ENCODE measurements at regions not wholly inside any gene's neighbourhood (a gene's known extent, or its start where the extent isn't known, plus 50 kb on each side); places are given as distances from the start of the nearest gene placed in this dataset.

DNA sequence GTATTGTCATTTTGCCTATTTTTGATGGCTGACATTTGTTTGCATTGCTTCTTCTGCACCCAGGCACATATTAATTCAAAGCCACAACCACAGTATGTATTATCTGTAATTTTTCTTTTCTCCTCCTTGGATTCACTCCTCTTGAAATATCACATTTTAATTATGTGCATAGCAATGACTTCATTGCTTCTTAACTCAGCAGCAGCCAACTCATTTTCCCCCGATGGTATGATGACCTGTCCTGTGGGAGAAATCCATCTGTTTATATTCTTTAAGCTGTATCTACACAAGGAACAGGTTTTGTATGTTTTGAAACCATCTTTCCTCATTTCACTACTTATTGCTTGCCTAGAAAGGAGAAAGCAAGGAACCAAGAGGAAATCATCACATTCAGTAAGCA is 588.8 kb downstream of the INHBA start:
- in situ Hi-C loops (cut with MboI): no loop called here

More for the DNA sequence above, 588.8 kb downstream of the INHBA start:
- TF ChIP-seq TCF12 (IDR thresholded peaks at IDR 0.05; ENCODE audit: low read depth, low read length): no peak
- TF ChIP-seq SMC3 (IDR thresholded peaks at IDR 0.05; ENCODE audit: borderline replicate concordance, low read length): no peak
- no peak for TF ChIP-seq NRF1 (conservative IDR thresholded peaks at IDR 0.05; ENCODE audit: low read depth, low read length)
- TF ChIP-seq SREBF1 (IDR thresholded peaks at IDR 0.05; ENCODE audit: low read length): no peak
- no peak for TF ChIP-seq TCF3 (IDR thresholded peaks at IDR 0.05; ENCODE audit: borderline replicate concordance, insufficient read depth, low read depth, low read length)
- TF ChIP-seq EZH2 (IDR thresholded peaks at IDR 0.05; ENCODE audit: borderline replicate concordance, control insufficient read depth, low read depth, low read length): no peak
- TF ChIP-seq RAD21 (IDR thresholded peaks at IDR 0.05; ENCODE audit: insufficient read depth, low read depth, low read length): no peak
- TF ChIP-seq, protein P1, sequence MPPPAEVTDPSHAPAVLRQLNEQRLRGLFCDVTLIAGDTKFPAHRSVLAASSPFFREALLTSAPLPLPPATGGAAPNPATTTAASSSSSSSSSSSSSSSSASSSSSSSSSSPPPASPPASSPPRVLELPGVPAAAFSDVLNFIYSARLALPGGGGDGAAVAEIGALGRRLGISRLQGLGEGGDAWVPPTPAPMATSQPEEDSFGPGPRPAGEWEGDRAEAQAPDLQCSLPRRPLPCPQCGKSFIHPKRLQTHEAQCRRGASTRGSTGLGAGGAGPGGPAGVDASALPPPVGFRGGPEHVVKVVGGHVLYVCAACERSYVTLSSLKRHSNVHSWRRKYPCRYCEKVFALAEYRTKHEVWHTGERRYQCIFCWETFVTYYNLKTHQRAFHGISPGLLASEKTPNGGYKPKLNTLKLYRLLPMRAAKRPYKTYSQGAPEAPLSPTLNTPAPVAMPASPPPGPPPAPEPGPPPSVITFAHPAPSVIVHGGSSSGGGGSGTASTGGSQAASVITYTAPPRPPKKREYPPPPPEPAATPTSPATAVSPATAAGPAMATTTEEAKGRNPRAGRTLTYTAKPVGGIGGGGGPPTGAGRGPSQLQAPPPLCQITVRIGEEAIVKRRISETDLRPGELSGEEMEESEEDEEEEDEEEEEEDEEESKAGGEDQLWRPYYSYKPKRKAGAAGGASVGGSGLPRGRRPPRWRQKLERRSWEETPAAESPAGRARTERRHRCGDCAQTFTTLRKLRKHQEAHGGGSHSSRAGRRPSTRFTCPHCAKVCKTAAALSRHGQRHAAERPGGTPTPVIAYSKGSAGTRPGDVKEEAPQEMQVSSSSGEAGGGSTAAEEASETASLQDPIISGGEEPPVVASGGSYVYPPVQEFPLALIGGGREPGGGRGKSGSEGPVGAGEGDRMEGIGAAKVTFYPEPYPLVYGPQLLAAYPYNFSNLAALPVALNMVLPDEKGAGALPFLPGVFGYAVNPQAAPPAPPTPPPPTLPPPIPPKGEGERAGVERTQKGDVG (CRISPR knock-in tag; IDR thresholded peaks at IDR 0.05): no peak
- TF ChIP-seq IKZF1 (conservative IDR thresholded peaks at IDR 0.05): no peak
- no peak for TF ChIP-seq BACH1 (IDR thresholded peaks at IDR 0.05; ENCODE audit: borderline replicate concordance)
- TF ChIP-seq, protein P2, sequence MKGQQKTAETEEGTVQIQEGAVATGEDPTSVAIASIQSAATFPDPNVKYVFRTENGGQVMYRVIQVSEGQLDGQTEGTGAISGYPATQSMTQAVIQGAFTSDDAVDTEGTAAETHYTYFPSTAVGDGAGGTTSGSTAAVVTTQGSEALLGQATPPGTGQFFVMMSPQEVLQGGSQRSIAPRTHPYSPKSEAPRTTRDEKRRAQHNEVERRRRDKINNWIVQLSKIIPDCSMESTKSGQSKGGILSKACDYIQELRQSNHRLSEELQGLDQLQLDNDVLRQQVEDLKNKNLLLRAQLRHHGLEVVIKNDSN (IDR thresholded peaks at IDR 0.05; ENCODE audit: borderline replicate concordance, extremely low read length, insufficient read depth, low read depth, low read length): no peak
- DNase-seq (ENCODE audit: low read depth, low spot score): no peak
- no peak overlapping the region for H3K9ac ChIP-seq (ENCODE audit: control insufficient read depth, insufficient read depth, low read length)
- H3K27ac ChIP-seq (ENCODE audit: control insufficient read depth, insufficient read depth): no peak overlapping the region
- H3K9me3 ChIP-seq (replicated peaks; ENCODE audit: control insufficient read depth, insufficient read depth, low read length): no peaks in the 10 kb centered on the region
- ChIA-PET RAD21 (ENCODE audit: unreplicated experiment) (no interaction called here), SMC1A (ENCODE audit: uncharacterized antibody, unreplicated experiment) (interaction anchor here (0.6 to 1.3 kb wide), 4 partner anchors 10 to 82 kb away, joined by 3 to 4 read pairs (median 4); no protein-coding TSS in a partner anchor), CTCF (interaction anchor here (0.8 to 1.0 kb wide), 2 partner anchors 16 to 22 kb away, joined by 3 read pairs; no protein-coding TSS in a partner anchor), POLR2A (no interaction called here)
- H3K4me1 ChIP-seq (ENCODE audit: control insufficient read depth, insufficient read depth, low read length): no peaks in the 10 kb centered on the region
- H3K27me3 ChIP-seq (replicated peaks in 1 of 2; ENCODE audit: control insufficient read depth in 2 of 2, insufficient read depth in 2 of 2, low read length in 1 of 2): no peaks in the 10 kb centered on the region
- 75% methylated on average over 1 of the region's 1 CpG for WGBS (ENCODE audit: insufficient coverage, insufficient replicate concordance, low lambda C conversion rate, missing lambda C conversion rate)
- no peaks in the 10 kb centered on the region for H3K36me3 ChIP-seq (ENCODE audit: control insufficient read depth in 2 of 2, insufficient read depth in 2 of 2, low read length in 1 of 2)
- intact Hi-C loops (cut with micrococcal nuclease; ENCODE audit: unreplicated experiment): no loop called here
- H4K20me1 ChIP-seq (ENCODE audit: control insufficient read depth, insufficient read depth): no peaks in the 10 kb centered on the region
- BruUV-seq (replicated peaks): no TSS peak
- H3K4me3 ChIP-seq: no peak overlapping the region
- H2AFZ ChIP-seq (ENCODE audit: control insufficient read depth, low read depth, low read length): no peak overlapping the region
- no peak for FAIRE-seq
- H3K4me2 ChIP-seq (ENCODE audit: control insufficient read depth, insufficient read depth): no peak overlapping the region
- ATAC-seq: no peak
- H3K79me2 ChIP-seq (ENCODE audit: control insufficient read depth, insufficient read depth, low read length): no peaks in the 10 kb centered on the region

All from GM12878 (cell line).